ENCODE measurements at regions not wholly inside any gene's neighbourhood (a gene's known extent, or its start where the extent isn't known, plus 50 kb on each side); places are given as distances from the start of the nearest gene placed in this dataset.

DNA sequence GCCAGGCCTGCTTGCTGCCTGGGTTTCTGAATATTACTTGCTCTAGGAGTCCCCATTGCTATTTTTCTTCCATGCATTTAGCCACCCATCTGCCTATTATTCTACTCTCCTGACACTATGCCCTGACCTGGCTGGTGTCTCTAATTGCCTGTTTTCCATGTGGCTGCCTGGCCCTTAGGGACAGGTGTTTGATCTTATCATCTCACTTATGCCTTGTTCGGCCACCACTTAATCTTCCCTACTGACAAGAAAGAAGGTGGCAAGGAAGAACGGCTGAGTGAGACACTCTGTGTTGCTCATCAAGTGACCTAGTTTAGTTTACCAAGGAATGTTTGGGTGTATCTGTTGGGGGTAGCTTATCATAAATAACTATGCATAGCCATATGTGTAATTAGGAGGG, 50.4 kb upstream of the RAPH1 start:
- Mint-ChIP-seq H3K36me3 (ENCODE audit: low read depth) (peaks cover 3% of the 10 kb centered on the region), H3K4me1 (peaks cover 9% of the 10 kb centered on the region), H3K4me3 (no peak overlapping the region), H3K27me3 (no peaks in the 10 kb centered on the region), H3K27ac (no peak overlapping the region)
- no peak for DNase-seq
- H3K9me3 ChIP-seq (ENCODE audit: control insufficient read depth, low read length, poor library complexity, severe bottlenecking) = no peaks in the 10 kb centered on the region
- no peak for ATAC-seq

GRCh38 chr2:203586206-203586605, 51.1 kb upstream of the RAPH1 start:
- no peak overlapping the region for H3K4me3 Mint-ChIP-seq
- H3K27me3 Mint-ChIP-seq = no peaks in the 10 kb centered on the region
- H3K9me3 ChIP-seq (ENCODE audit: control insufficient read depth, low read length, poor library complexity, severe bottlenecking) = no peaks in the 10 kb centered on the region
- H3K27ac Mint-ChIP-seq = no peak overlapping the region
- ATAC-seq (no peak), DNase-seq (no peak)
- H3K4me1 Mint-ChIP-seq = peaks cover 9% of the 10 kb centered on the region
- H3K36me3 Mint-ChIP-seq (ENCODE audit: low read depth) = peaks cover 3% of the 10 kb centered on the region

DNA sequence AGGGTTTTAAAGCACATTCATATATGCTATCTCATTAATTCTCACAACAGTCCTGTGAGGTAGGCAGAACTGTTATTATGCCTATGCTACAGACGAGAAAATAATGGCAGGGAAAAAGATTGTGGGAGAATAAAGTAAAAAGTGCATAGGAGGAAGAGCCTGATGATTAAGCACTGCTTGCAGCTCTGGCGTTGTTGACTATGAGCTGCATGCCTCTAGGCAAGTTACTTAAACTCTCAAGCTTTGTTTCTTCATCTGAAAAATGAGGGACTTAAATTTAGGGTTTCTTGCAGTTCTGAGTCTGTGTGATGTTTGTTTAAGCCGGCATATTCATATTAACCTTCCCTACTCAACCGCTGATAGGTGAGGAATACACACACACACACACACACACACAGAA, 51.6 kb upstream of the RAPH1 start:
- no peak overlapping the region for H3K4me3 Mint-ChIP-seq
- DNase-seq = no peak
- no peaks in the 10 kb centered on the region for H3K27me3 Mint-ChIP-seq
- no peaks in the 10 kb centered on the region for H3K9me3 ChIP-seq (ENCODE audit: control insufficient read depth, low read length, poor library complexity, severe bottlenecking)
- ATAC-seq = no peak
- peaks cover 9% of the 10 kb centered on the region for H3K4me1 Mint-ChIP-seq
- peaks cover 3% of the 10 kb centered on the region for H3K36me3 Mint-ChIP-seq (ENCODE audit: low read depth)
- no peak overlapping the region for H3K27ac Mint-ChIP-seq

GRCh38 chr2:203590496-203590895, 55.4 kb upstream of the RAPH1 start:
- ATAC-seq (no peak), DNase-seq (no peak)
- no peaks in the 10 kb centered on the region for H3K9me3 ChIP-seq (ENCODE audit: control insufficient read depth, low read length, poor library complexity, severe bottlenecking)
- Mint-ChIP-seq H3K4me3 (no peak overlapping the region), H3K27ac (no peak overlapping the region), H3K36me3 (ENCODE audit: low read depth) (peaks cover 2% of the 10 kb centered on the region), H3K4me1 (peaks cover 6% of the 10 kb centered on the region), H3K27me3 (no peaks in the 10 kb centered on the region)

DNA sequence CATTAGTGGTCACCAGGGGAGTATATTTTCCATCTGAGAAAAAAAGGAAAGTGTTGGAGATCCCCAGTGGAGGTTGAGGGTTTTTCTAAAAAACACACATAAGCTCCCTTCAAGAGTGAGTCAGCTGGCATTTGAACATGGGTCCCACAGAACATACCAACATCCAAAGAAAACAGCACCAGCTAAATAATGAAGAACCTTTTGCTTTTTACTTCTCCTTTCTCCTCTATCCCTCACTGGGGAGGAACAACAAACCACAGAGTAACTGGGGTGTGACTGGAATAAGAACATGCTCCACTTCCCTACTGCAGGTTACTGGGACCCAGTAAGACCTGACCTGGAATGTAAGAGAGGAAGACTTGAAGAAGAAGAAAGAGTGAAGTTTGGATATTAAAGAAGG, 56.5 kb upstream of the RAPH1 start:
- DNase-seq = no peak
- Mint-ChIP-seq H3K27ac (no peak overlapping the region), H3K27me3 (no peaks in the 10 kb centered on the region), H3K4me3 (no peak overlapping the region), H3K36me3 (ENCODE audit: low read depth) (no peaks in the 10 kb centered on the region), H3K4me1 (no peaks in the 10 kb centered on the region)
- ATAC-seq = no peak
- H3K9me3 ChIP-seq (ENCODE audit: control insufficient read depth, low read length, poor library complexity, severe bottlenecking) = no peaks in the 10 kb centered on the region

DNA sequence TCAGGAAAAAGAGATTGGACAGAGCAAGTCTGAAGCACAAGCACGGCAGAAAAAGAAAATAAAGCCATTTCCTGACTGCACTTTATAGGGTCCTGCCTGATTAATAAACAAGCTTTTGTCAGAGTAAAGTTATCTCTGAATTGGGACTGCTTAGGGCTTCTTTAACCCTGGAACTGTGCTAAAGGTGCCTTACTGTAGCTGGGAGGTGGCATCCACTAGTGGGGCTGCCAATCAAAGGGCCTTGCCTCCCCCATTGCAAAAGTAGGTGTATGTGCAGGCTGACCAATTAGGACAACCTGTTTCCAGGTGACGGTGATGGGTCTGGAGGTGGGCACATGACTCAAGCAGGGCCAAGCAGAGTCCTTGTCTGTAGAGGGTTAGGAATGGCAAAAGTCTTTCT, 57.4 kb upstream of the RAPH1 start:
- no peak for DNase-seq

GRCh38 chr2:203594541-203594940, 59.4 kb upstream of the RAPH1 start:
- Mint-ChIP-seq H3K27ac (no peak overlapping the region), H3K36me3 (ENCODE audit: low read depth) (peaks cover 3% of the 10 kb centered on the region)

More for the DNA sequence above, 57.4 kb upstream of the RAPH1 start:
- no peaks in the 10 kb centered on the region for H3K27me3 Mint-ChIP-seq
- H3K9me3 ChIP-seq (ENCODE audit: control insufficient read depth, low read length, poor library complexity, severe bottlenecking) = no peaks in the 10 kb centered on the region
- H3K36me3 Mint-ChIP-seq (ENCODE audit: low read depth) = no peaks in the 10 kb centered on the region
- no peak overlapping the region for H3K4me3 Mint-ChIP-seq
- H3K27ac Mint-ChIP-seq = no peak overlapping the region
- no peak for ATAC-seq
- no peaks in the 10 kb centered on the region for H3K4me1 Mint-ChIP-seq

DNA sequence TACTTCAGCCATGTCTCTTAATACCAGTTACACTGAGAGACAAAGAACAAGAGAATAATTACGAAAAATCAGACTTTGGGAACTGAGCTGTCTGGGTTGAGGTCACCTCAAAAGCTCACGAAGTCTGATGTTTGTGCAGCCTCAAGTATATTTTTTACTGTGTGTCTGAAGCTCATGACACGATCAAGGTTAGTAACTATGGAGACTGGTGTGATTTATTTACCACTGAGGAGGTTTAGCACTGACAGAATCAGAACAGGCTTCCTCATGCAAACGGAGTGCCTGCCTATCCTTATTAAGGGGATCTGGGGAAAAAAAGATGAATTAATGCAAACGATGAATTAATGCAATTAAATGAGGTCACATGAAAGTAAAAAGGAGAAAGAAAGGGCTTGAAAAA, 61.1 kb upstream of the RAPH1 start:
- no peak overlapping the region for H3K4me3 Mint-ChIP-seq
- H3K4me1 Mint-ChIP-seq = peaks cover 10% of the 10 kb centered on the region
- no peak for DNase-seq
- H3K27ac Mint-ChIP-seq = no peak overlapping the region
- peaks cover 6% of the 10 kb centered on the region for H3K27me3 Mint-ChIP-seq
- peaks cover 3% of the 10 kb centered on the region for H3K36me3 Mint-ChIP-seq (ENCODE audit: low read depth)
- no peak for ATAC-seq
- no peaks in the 10 kb centered on the region for H3K9me3 ChIP-seq (ENCODE audit: control insufficient read depth, low read length, poor library complexity, severe bottlenecking)

More at GRCh38 chr2:203594541-203594940, 59.4 kb upstream of the RAPH1 start:
- no peak for DNase-seq
- no peak overlapping the region for H3K4me3 Mint-ChIP-seq
- peaks cover 6% of the 10 kb centered on the region for H3K27me3 Mint-ChIP-seq
- no peak for ATAC-seq
- H3K4me1 Mint-ChIP-seq = peaks cover 6% of the 10 kb centered on the region
- H3K9me3 ChIP-seq (ENCODE audit: control insufficient read depth, low read length, poor library complexity, severe bottlenecking) = no peaks in the 10 kb centered on the region

DNA sequence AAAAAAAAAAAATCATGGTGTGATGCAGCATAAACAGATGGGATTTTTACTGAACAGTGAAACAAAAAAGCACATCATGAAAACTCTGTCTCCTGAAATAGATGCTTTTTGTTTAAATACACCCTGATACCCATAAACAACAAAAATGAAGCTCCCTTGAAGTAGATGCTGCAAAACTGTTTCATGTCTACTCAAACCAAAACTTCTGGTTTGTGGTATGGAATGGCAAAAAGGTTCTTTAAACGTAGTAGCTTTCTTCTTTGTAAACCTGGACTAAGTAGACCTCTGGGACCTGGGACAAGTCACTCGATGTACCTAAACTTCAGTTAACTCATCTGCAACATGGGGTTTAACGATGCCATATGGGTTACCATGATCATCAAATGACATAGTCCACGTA, 64.4 kb upstream of the RAPH1 start:
- no peak for DNase-seq
- H3K4me1 Mint-ChIP-seq = peaks cover 12% of the 10 kb centered on the region
- H3K36me3 Mint-ChIP-seq (ENCODE audit: low read depth) = peaks cover 3% of the 10 kb centered on the region
- no peak overlapping the region for H3K4me3 Mint-ChIP-seq
- no peaks in the 10 kb centered on the region for H3K9me3 ChIP-seq (ENCODE audit: control insufficient read depth, low read length, poor library complexity, severe bottlenecking)
- no peak overlapping the region for H3K27ac Mint-ChIP-seq
- no peak for ATAC-seq
- H3K27me3 Mint-ChIP-seq = peaks cover 6% of the 10 kb centered on the region

DNA sequence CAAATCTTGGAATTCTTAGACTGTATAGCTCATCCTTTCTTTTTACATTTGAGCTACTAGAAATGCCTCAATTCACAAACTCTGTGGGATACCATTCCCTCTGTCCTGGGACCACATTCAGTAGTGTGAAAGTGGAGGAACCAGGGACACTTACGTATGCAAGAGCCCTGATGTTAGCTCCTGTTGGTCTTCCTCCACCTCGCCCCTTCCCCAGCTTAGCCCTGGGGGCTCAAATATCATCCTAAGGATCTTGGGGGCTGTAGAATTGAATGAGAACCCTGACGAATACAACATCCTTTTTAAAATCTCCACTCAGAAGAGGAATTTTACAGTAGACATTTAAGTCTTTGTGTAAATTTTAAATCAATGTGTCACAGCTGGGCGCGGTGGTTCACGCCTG, 65.2 kb upstream of the RAPH1 start:
- peaks cover 6% of the 10 kb centered on the region for H3K27me3 Mint-ChIP-seq
- DNase-seq = no peak
- ATAC-seq = no peak
- H3K4me1 Mint-ChIP-seq = peaks cover 12% of the 10 kb centered on the region
- no peaks in the 10 kb centered on the region for H3K9me3 ChIP-seq (ENCODE audit: control insufficient read depth, low read length, poor library complexity, severe bottlenecking)
- no peak overlapping the region for H3K27ac Mint-ChIP-seq
- H3K36me3 Mint-ChIP-seq (ENCODE audit: low read depth) = peaks cover 3% of the 10 kb centered on the region
- no peak overlapping the region for H3K4me3 Mint-ChIP-seq

- Mint-ChIP-seq H3K4me3 (no peak overlapping the region), H3K27me3 (no peaks in the 10 kb centered on the region), H3K27ac (no peak overlapping the region), H3K36me3 (ENCODE audit: low read depth) (no peaks in the 10 kb centered on the region), H3K4me1 (peaks cover 6% of the 10 kb centered on the region)
- ATAC-seq = no peak
- no peak for DNase-seq
- no peaks in the 10 kb centered on the region for H3K9me3 ChIP-seq (ENCODE audit: control insufficient read depth, low read length, poor library complexity, severe bottlenecking)
Measured at GRCh38 chr2:203603456-203604389, 68.6 kb upstream of the RAPH1 start.

- no peak overlapping the region for H3K27ac Mint-ChIP-seq
- no peaks in the 10 kb centered on the region for H3K27me3 Mint-ChIP-seq
- H3K36me3 Mint-ChIP-seq (ENCODE audit: low read depth) = no peaks in the 10 kb centered on the region
- ATAC-seq (no peak), DNase-seq (no peak)
- no peaks in the 10 kb centered on the region for H3K9me3 ChIP-seq (ENCODE audit: control insufficient read depth, low read length, poor library complexity, severe bottlenecking)
- no peak overlapping the region for H3K4me3 Mint-ChIP-seq
- peaks cover 2% of the 10 kb centered on the region for H3K4me1 Mint-ChIP-seq
Measured at GRCh38 chr2:203605302-203605701, 70.2 kb upstream of the RAPH1 start.

- Mint-ChIP-seq H3K27me3 (no peaks in the 10 kb centered on the region), H3K4me1 (peaks cover 2% of the 10 kb centered on the region), H3K4me3 (no peak overlapping the region), H3K27ac (no peak overlapping the region), H3K36me3 (ENCODE audit: low read depth) (no peaks in the 10 kb centered on the region)
- no peaks in the 10 kb centered on the region for H3K9me3 ChIP-seq (ENCODE audit: control insufficient read depth, low read length, poor library complexity, severe bottlenecking)
- ATAC-seq (no peak), DNase-seq (no peak)
Measured at GRCh38 chr2:203606051-203606450, 71.0 kb upstream of the RAPH1 start.

DNA sequence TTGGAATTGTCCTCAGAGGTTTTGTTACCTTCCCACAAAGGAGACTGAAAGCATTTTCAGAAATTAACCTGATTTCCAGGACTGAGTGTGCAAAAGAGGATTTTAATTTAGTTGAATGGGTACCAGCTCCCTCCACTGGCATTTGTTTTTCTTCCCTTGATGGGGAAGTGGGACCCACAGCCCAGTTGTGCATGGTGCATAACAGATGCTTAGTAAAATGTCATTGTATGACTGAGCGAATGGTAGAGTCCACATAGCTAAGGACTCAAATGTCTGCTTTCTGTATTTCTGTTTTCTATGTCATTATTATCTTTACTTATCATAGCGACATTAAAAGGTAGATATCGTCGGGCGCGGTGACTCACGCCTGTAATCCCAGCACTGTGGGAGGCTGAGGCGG, 75.5 kb upstream of the RAPH1 start:
- Mint-ChIP-seq H3K36me3 (ENCODE audit: low read depth) (no peaks in the 10 kb centered on the region), H3K27me3 (no peaks in the 10 kb centered on the region), H3K4me3 (no peak overlapping the region), H3K4me1 (peaks cover 6% of the 10 kb centered on the region), H3K27ac (no peak overlapping the region)
- ATAC-seq = no peak
- no peaks in the 10 kb centered on the region for H3K9me3 ChIP-seq (ENCODE audit: control insufficient read depth, low read length, poor library complexity, severe bottlenecking)
- DNase-seq = no peak

All from T-helper 17 cell (primary cell).